SK-N-SH (cell line): ENCODE measurements at regions not wholly inside any gene's neighbourhood (a gene's known extent, or its start where the extent isn't known, plus 50 kb on each side); places are given as distances from the start of the nearest gene placed in this dataset.

ENCODE experiments used
- EP300 ChIP-seq, 2 experiments: IDR thresholded peaks; 2 replicates each; pipeline versions ENCODE4 v1.4.0 to v1.6.1; 2012; ENCODE audit warnings: borderline replicate concordance in 1 of 2, low read depth in 1 of 2, low read length in 1 of 2
- EZH2phosphoT487 ChIP-seq: fragments of 200-600 bp; sonication (generic); IDR thresholded peaks from 2 replicates; pipeline ENCODE4 v1.6.1; 2017; ENCODE audit warnings: low read depth, mixed run types, mild to moderate bottlenecking, antibody characterized with exemption, moderate library complexity, borderline replicate concordance
- MEF2A ChIP-seq: IDR thresholded peaks from 2 replicates; pipeline ENCODE4 v1.4.0; 2012; ENCODE audit warnings: low read depth, borderline replicate concordance
- RAD21 ChIP-seq: IDR thresholded peaks from 2 replicates; pipeline ENCODE4 v1.6.1; 2012; ENCODE audit warnings: mild to moderate bottlenecking, low read length
- REST ChIP-seq: IDR thresholded peaks from 2 replicates; pipeline ENCODE4 v1.6.1; 2012; ENCODE audit warnings: mild to moderate bottlenecking, low read depth, low read length, moderate library complexity
- SMC3 ChIP-seq: IDR thresholded peaks from 2 replicates; pipeline ENCODE4 v1.6.1; 2012; ENCODE audit warnings: low read depth, low read length, improper control_type of control experiment
- TCF12 ChIP-seq: IDR thresholded peaks from 2 replicates; pipeline ENCODE4 v1.4.0; 2012
- YY1 ChIP-seq: IDR thresholded peaks from 2 replicates; pipeline ENCODE4 v1.4.0; 2012; ENCODE audit warnings: low read depth, mild to moderate bottlenecking
- TF ChIP-seq, protein P1 (sequence below): fragments of 200-600 bp; sonication (generic); IDR thresholded peaks from 2 replicates; pipeline ENCODE4 v1.6.1; 2017; ENCODE audit warnings: antibody characterized with exemption, mild to moderate bottlenecking, moderate library complexity
- TF ChIP-seq, protein P2 (sequence below): IDR thresholded peaks from 2 replicates; pipeline ENCODE4 v1.4.0; 2012; ENCODE audit warnings: low read depth

DNA sequence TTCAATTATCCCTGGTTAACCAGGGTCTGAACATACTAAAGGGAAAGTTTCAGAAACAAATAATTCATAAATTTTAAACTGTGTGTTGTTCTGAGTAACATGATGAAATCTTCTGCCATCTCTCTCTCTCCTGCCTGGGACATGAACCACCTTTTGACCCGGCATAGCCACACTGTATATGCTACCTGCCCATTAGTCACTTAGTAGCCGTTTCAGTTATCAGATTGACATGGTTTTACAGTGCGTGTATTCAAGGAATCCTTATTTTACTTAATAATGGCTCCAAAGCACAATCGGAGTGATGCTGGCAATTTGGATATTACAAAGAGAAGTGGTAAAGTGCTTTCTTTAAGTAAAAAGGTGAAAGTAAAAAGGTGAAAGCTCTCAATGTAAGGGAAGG is 227.1 kb upstream of the CCDC179 start:
- TF ChIP-seq, protein P1, sequence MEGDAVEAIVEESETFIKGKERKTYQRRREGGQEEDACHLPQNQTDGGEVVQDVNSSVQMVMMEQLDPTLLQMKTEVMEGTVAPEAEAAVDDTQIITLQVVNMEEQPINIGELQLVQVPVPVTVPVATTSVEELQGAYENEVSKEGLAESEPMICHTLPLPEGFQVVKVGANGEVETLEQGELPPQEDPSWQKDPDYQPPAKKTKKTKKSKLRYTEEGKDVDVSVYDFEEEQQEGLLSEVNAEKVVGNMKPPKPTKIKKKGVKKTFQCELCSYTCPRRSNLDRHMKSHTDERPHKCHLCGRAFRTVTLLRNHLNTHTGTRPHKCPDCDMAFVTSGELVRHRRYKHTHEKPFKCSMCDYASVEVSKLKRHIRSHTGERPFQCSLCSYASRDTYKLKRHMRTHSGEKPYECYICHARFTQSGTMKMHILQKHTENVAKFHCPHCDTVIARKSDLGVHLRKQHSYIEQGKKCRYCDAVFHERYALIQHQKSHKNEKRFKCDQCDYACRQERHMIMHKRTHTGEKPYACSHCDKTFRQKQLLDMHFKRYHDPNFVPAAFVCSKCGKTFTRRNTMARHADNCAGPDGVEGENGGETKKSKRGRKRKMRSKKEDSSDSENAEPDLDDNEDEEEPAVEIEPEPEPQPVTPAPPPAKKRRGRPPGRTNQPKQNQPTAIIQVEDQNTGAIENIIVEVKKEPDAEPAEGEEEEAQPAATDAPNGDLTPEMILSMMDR = no peak
- no peak for TF ChIP-seq MEF2A
- no peak for TF ChIP-seq RAD21
- TF ChIP-seq REST = no peak
- no peak for TF ChIP-seq SMC3
- no peak for TF ChIP-seq EP300 (IDR thresholded peaks at IDR 0.05; ENCODE audit: borderline replicate concordance in 1 of 2, low read depth in 1 of 2, low read length in 1 of 2)
- no peak for TF ChIP-seq TCF12
- TF ChIP-seq EZH2phosphoT487 = no peak
- TF ChIP-seq, protein P2, sequence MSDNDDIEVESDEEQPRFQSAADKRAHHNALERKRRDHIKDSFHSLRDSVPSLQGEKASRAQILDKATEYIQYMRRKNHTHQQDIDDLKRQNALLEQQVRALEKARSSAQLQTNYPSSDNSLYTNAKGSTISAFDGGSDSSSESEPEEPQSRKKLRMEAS = no peak
- TF ChIP-seq YY1 = no peak
